ENCODE measurements at regions not wholly inside any gene's neighbourhood (a gene's known extent, or its start where the extent isn't known, plus 50 kb on each side); places are given as distances from the start of the nearest gene placed in this dataset.

DNA sequence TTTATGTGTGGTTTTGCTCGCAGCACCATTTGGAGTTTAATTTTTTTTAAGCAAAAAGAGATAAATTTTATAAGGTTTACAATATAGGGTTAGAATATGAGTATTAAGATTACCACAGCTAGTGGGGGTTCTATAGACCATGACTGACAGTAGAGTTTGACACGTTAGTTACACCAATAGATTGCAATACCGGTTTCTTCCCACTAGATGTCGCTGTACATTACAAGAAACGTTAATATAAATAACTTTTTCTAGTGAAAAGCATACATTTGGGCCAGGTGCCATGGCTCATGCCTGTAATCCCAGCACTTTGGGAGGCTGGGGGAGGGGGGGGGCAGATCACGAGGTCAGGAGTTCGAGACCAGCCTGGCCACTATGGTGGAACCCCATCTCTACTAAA is 433.6 kb downstream of the MAGEB5 start:
- TF ChIP-seq POLR2AphosphoS5 (IDR thresholded peaks at IDR 0.05) (no peak), EP300 (IDR thresholded peaks at IDR 0.05) (no peak)
- TF ChIP-seq, protein P1, sequence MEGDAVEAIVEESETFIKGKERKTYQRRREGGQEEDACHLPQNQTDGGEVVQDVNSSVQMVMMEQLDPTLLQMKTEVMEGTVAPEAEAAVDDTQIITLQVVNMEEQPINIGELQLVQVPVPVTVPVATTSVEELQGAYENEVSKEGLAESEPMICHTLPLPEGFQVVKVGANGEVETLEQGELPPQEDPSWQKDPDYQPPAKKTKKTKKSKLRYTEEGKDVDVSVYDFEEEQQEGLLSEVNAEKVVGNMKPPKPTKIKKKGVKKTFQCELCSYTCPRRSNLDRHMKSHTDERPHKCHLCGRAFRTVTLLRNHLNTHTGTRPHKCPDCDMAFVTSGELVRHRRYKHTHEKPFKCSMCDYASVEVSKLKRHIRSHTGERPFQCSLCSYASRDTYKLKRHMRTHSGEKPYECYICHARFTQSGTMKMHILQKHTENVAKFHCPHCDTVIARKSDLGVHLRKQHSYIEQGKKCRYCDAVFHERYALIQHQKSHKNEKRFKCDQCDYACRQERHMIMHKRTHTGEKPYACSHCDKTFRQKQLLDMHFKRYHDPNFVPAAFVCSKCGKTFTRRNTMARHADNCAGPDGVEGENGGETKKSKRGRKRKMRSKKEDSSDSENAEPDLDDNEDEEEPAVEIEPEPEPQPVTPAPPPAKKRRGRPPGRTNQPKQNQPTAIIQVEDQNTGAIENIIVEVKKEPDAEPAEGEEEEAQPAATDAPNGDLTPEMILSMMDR (IDR thresholded peaks at IDR 0.05), result peak in 3 of 6 experiments; percentile 5 to 53 (median 15)
- no peak overlapping the region for H3K4me3 ChIP-seq
- DNase-seq, result no peak
- WGBS, 2 donors, result 44 to 49% methylated on average over 5 to 7 of the region's 7 CpGs
- H3K36me3 ChIP-seq, result no peaks in the 10 kb centered on the region
- H3K9me3 ChIP-seq, result peaks cover 0 to 27% (median 5%) of the 10 kb centered on the region in 4 donors
- no peaks in the 10 kb centered on the region for H3K4me1 ChIP-seq
- H3K27me3 ChIP-seq, result no peaks in the 10 kb centered on the region
- no peak for ATAC-seq (ENCODE audit: low FRiP score in 2 of 2)
- H3K27ac ChIP-seq, result no peak overlapping the region

DNA sequence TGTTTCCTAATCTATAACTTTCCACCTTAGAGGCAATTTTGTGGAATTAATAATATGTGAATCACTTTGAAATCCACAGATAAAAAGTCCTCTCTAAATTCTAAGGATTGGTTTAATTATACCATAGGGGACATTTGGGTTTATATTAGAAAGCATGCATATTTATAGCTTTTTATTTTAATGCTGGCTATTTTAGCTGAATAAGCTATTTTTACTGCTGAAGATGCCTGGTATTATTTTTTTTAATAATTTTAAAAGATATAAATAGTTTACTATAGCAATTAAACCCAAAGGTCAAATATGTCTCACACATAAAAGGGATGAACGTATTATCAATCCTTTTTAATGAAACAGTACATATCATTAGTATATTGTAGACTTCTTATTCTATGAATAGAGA is 415.4 kb downstream of the MAGEB5 start:
- Histone ChIP-seq H3K36me3 (no peaks in the 10 kb centered on the region), H3K9me3 (no peaks in the 10 kb centered on the region), H3K27me3 (no peaks in the 10 kb centered on the region), H3K27ac (no peak overlapping the region), H3K4me3 (no peak overlapping the region), H3K4me1 (no peaks in the 10 kb centered on the region)
- ATAC-seq (ENCODE audit: low FRiP score in 2 of 2) (no peak), DNase-seq (no peak)
- 79 to 80% methylated on average over 1 of the region's 1 CpG for WGBS, 2 donors
- TF ChIP-seq POLR2AphosphoS5 (IDR thresholded peaks at IDR 0.05), result no peak
- no peak for TF ChIP-seq EP300 (IDR thresholded peaks at IDR 0.05)
- no peak for TF ChIP-seq POLR2A (IDR thresholded peaks at IDR 0.05)
- TF ChIP-seq, protein P1 (IDR thresholded peaks at IDR 0.05), result no peak

DNA sequence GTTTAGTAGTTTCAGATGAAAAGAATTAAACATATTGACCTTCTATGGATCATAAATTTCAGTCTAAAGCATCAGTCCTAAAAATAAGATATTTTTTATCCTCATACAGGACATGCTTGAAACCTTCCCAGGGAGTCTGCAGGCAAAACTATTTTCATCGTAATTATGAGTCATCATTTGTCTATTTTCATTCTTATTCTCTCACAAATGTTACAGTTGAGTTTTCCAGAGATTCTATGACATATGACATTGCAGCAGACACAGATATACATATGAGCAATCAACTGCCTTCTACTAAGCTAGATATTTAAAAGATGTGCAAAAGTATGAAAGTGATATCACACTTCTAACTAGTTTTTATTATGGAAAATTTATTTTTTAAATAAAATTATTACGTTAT is 398.0 kb downstream of the MAGEB5 start:
- no peak overlapping the region for H3K27ac ChIP-seq
- H3K27me3 ChIP-seq, result no peaks in the 10 kb centered on the region
- H3K4me1 ChIP-seq, result no peaks in the 10 kb centered on the region
- no peak for TF ChIP-seq EP300 (IDR thresholded peaks at IDR 0.05)
- no peak for TF ChIP-seq POLR2A (IDR thresholded peaks at IDR 0.05)
- TF ChIP-seq, protein P1 (IDR thresholded peaks at IDR 0.05), result no peak
- no peak for TF ChIP-seq POLR2AphosphoS5 (IDR thresholded peaks at IDR 0.05)
- H3K4me3 ChIP-seq, result no peak overlapping the region
- 55 to 73% methylated on average over 2 of the region's 2 CpGs for WGBS, 2 donors
- ATAC-seq (ENCODE audit: low FRiP score in 2 of 2) (no peak), DNase-seq (no peak)
- H3K36me3 ChIP-seq, result no peaks in the 10 kb centered on the region
- H3K9me3 ChIP-seq, result no peaks in the 10 kb centered on the region

DNA sequence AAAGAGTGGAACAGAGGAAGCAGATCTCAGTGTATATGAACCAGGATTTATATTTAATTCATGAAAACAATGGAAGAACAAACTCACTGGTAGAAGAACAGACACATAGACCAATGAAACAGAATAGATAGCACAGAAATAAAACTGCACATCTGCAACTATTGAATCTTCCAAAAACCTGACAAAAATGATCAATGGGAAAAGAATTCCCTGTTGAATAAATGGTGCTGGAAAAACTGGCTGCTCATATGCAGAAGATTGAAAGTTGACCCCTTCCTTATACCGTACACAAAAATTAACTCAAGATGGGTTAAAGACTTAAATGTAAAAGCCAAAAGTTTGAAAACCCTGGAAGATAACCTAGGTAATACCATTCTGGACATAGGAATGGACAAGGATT is 391.0 kb downstream of the MAGEB5 start:
- 74 to 95% methylated on average over 1 of the region's 1 CpG for WGBS, 2 donors
- H3K27ac ChIP-seq, result no peak overlapping the region
- H3K4me1 ChIP-seq, result no peaks in the 10 kb centered on the region
- DNase-seq (no peak), ATAC-seq (ENCODE audit: low FRiP score in 2 of 2) (no peak)
- H3K36me3 ChIP-seq, result no peaks in the 10 kb centered on the region
- H3K4me3 ChIP-seq, result no peak overlapping the region
- H3K27me3 ChIP-seq, result no peaks in the 10 kb centered on the region
- no peaks in the 10 kb centered on the region for H3K9me3 ChIP-seq
- TF ChIP-seq POLR2AphosphoS5 (IDR thresholded peaks at IDR 0.05) (no peak), EP300 (IDR thresholded peaks at IDR 0.05) (no peak), POLR2A (IDR thresholded peaks at IDR 0.05) (no peak)
- TF ChIP-seq, protein P1 (IDR thresholded peaks at IDR 0.05), result no peak

DNA sequence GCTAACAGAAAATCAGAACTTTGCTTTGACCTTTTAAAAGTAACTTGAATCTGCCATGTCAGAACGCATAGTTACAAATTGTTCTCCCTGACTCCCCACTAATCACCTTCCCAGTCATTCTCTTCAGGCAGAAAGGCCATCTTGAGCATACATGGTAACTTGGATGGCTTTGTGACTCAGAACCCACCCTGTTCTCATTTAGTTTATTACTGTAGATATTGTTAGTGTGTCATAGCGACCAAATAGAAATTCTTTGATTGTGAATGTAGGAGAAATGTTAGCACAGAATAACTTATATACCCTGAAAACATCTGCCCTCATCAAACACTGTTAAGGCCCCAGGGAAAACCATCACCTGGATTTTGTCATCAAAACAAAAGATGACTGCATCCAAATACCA is 382.0 kb downstream of the MAGEB5 start:
- Histone ChIP-seq H3K27ac (no peak overlapping the region), H3K36me3 (no peaks in the 10 kb centered on the region), H3K4me3 (no peak overlapping the region), H3K9me3 (peaks cover 0 to 5% (median 0%) of the 10 kb centered on the region in 4 donors), H3K4me1 (no peaks in the 10 kb centered on the region), H3K27me3 (no peaks in the 10 kb centered on the region)
- WGBS, 2 donors, result 58 to 64% methylated on average over 2 of the region's 2 CpGs
- TF ChIP-seq EP300 (IDR thresholded peaks at IDR 0.05) (no peak), POLR2A (IDR thresholded peaks at IDR 0.05) (no peak), POLR2AphosphoS5 (IDR thresholded peaks at IDR 0.05) (no peak)
- TF ChIP-seq, protein P1 (IDR thresholded peaks at IDR 0.05), result no peak
- DNase-seq (no peak), ATAC-seq (ENCODE audit: low FRiP score in 2 of 2) (no peak)
